Hematopoietic multipotent progenitor cell treated with erythropoietin and hydrocortisone succinate and interleukin-3 and kit ligand, for 6 days (in vitro differentiated cells): ENCODE measurements at regions not wholly inside any gene's neighbourhood (a gene's known extent, or its start where the extent isn't known, plus 50 kb on each side); places are given as distances from the start of the nearest gene placed in this dataset.

Source experiments
- DNase-seq: peaks from one replicate; pipeline ENCODE4 v3.0.0-alpha.2; 2015

GRCh38 chr6:106918115-106918514 lies 56.4 kb downstream of the CD24 start:
- no peak for DNase-seq

GRCh38 chr6:106916891-106917290 lies 57.6 kb downstream of the CD24 start:
- no peak for DNase-seq

- DNase-seq, result no peak
Observed at GRCh38 chr6:106913676-106914280, 60.8 kb downstream of the CD24 start.

- no peak for DNase-seq
Observed at GRCh38 chr6:106913111-106913510, 61.4 kb downstream of the CD24 start.

GRCh38 chr6:106912091-106912490 lies 62.4 kb downstream of the CD24 start:
- no peak for DNase-seq

GRCh38 chr6:106910999-106911949 lies 63.3 kb downstream of the CD24 start:
- DNase-seq, result peak; percentile 41

GRCh38 chr6:106908386-106908840 lies 66.1 kb downstream of the CD24 start:
- DNase-seq, result no peak

- DNase-seq, result no peak
Observed at GRCh38 chr6:106907754-106908153, 66.8 kb downstream of the CD24 start.

GRCh38 chr6:106906232-106906631 lies 68.3 kb downstream of the CD24 start:
- no peak for DNase-seq

GRCh38 chr6:106903299-106903698 lies 71.2 kb downstream of the CD24 start:
- no peak for DNase-seq

GRCh38 chr6:106901062-106901461 lies 73.5 kb downstream of the CD24 start:
- no peak for DNase-seq

- DNase-seq, result no peak
Observed at GRCh38 chr6:106899697-106900096, 74.8 kb downstream of the CD24 start.

GRCh38 chr6:106897580-106897979 lies 76.9 kb downstream of the CD24 start:
- DNase-seq, result no peak

- DNase-seq, result no peak
Observed at GRCh38 chr6:106895703-106896040, 78.9 kb downstream of the CD24 start.

GRCh38 chr6:106894978-106895702 lies 79.4 kb downstream of the CD24 start:
- no peak for DNase-seq

GRCh38 chr6:106892186-106892585 lies 82.3 kb downstream of the CD24 start:
- no peak for DNase-seq

GRCh38 chr6:106890447-106890846 lies 84.1 kb downstream of the CD24 start:
- no peak for DNase-seq

GRCh38 chr6:106889692-106890091 lies 84.8 kb downstream of the CD24 start:
- no peak for DNase-seq

- DNase-seq, result no peak
Observed at GRCh38 chr6:106886922-106887797, 87.4 kb downstream of the CD24 start.

- DNase-seq, result no peak
Observed at GRCh38 chr6:106886081-106886843, 88.3 kb downstream of the CD24 start.

- DNase-seq, result no peak
Observed at GRCh38 chr6:106885679-106886078, 88.8 kb downstream of the CD24 start.

- DNase-seq, result no peak
Observed at GRCh38 chr6:106884576-106884975, 90.0 kb downstream of the CD24 start.
